ENCODE measurements at regions not wholly inside any gene's neighbourhood (a gene's known extent, or its start where the extent isn't known, plus 50 kb on each side); places are given as distances from the start of the nearest gene placed in this dataset.
A peak's percentile ranks its signal among the peaks of the same experiment; 100 is the strongest.

- H3K27me3 ChIP-seq (ENCODE audit: control insufficient read depth in 1 of 2, insufficient read depth in 2 of 2, low read length in 2 of 2) = no peaks in the 10 kb centered on the region
- ATAC-seq = no peak
- intact Hi-C loops (cut with micrococcal nuclease; ENCODE audit: unreplicated experiment) (no loop called here), in situ Hi-C loops (cut with HindIII; ENCODE audit: extremely low pct_ligation_motif_present, low pct_unique_long_range_greater_than_20kb) (no loop called here)
- TF ChIP-seq, protein P1, sequence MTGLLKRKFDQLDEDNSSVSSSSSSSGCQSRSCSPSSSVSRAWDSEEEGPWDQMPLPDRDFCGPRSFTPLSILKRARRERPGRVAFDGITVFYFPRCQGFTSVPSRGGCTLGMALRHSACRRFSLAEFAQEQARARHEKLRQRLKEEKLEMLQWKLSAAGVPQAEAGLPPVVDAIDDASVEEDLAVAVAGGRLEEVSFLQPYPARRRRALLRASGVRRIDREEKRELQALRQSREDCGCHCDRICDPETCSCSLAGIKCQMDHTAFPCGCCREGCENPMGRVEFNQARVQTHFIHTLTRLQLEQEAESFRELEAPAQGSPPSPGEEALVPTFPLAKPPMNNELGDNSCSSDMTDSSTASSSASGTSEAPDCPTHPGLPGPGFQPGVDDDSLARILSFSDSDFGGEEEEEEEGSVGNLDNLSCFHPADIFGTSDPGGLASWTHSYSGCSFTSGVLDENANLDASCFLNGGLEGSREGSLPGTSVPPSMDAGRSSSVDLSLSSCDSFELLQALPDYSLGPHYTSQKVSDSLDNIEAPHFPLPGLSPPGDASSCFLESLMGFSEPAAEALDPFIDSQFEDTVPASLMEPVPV (CRISPR knock-in tag; IDR thresholded peaks at IDR 0.05) = no peak
- peaks cover 10% of the 10 kb centered on the region; the same call in 1 of the 2 replicates for H3K4me1 ChIP-seq (ENCODE audit: insufficient read depth, low read length)
- FAIRE-seq = no peak
- no peaks in the 10 kb centered on the region for H4K20me1 ChIP-seq (ENCODE audit: insufficient read depth, low read length)
- no peak overlapping the region for H2AFZ ChIP-seq (ENCODE audit: low read length)
- H3K4me2 ChIP-seq (ENCODE audit: low read depth, low read length) = no peak overlapping the region
- no peak overlapping the region for H3K27ac ChIP-seq (ENCODE audit: extremely low read length, insufficient read depth, low read length)
- no TSS peak for BruUV-seq (replicated peaks)
- ChIA-PET CTCF (ENCODE audit: low intra/inter-chr PET ratio, low total read pairs) (no interaction called here), POLR2A (no interaction called here)
- no peaks in the 10 kb centered on the region for H3K79me2 ChIP-seq (ENCODE audit: insufficient read depth, low read length)
- no peaks in the 10 kb centered on the region for H3K36me3 ChIP-seq (replicated peaks in 1 of 2; ENCODE audit: control insufficient read depth in 1 of 2, insufficient read depth in 2 of 2, low read length in 2 of 2)
- H3K9me3 ChIP-seq (ENCODE audit: low read length) = no peaks in the 10 kb centered on the region
- H3K9ac ChIP-seq (ENCODE audit: insufficient read depth, low read depth, low read length) = no peak overlapping the region
- DNase-seq (ENCODE audit: low spot score) = no peak
- no peak overlapping the region for H3K4me3 ChIP-seq (replicated peaks in 1 of 3; ENCODE audit: insufficient read depth in 1 of 3, low read depth in 2 of 3, low read length in 3 of 3)
These were observed 128.9 kb upstream of the TARS1 start for GRCh38 chr5:33311893-33312292.

DNA sequence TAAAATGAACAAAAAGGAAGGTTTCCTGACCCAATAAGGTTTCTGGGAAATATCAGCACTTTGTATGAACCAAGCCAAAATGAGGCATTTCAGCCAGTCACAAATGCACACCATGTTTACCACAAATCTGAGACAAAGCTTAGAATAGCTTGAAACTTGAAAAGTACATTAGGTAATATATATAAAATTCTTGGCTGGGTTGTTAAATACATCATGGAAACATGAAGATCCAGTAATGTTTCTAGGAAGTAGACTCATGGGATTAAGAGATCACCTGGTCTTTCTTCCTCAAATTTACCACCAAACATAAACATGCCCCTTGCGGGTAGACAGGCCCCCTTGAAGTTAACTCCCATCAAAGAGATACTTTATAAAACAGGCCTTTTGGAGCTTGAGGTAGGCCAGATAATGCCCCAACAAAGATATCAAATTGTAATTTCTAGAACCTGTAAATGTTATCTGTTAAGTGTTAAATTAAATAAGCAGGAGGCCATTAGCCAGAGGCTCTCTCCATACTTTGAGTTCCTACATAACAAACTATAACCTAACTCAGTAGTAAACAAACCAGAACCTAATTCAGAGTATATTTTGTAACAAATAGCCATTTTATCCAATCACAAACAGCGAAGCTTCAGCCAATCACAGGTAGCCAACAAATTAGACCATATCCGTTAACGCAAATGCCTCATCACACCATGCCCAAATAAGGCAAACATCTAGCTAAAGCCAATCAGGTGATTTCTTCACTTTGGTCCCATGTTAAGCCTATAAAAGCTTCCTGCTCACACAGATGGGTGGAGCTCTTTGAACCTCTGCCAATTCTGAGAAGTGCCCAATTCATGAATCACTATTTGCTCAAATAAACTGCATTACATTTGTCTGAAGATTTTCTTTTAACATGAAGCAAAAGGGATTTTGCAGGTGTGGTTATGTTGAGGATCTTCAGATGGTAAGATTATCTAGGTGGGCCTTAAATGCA, 127.9 kb upstream of the TARS1 start:
- 71% methylated on average over 4 of the region's 4 CpGs for WGBS (ENCODE audit: low lambda C conversion rate)
- ChIA-PET POLR2A (no interaction called here), CTCF (ENCODE audit: low intra/inter-chr PET ratio, low total read pairs) (no interaction called here)
- Histone ChIP-seq H3K27me3 (ENCODE audit: control insufficient read depth in 1 of 2, insufficient read depth in 2 of 2, low read length in 2 of 2) (no peaks in the 10 kb centered on the region), H3K9me3 (ENCODE audit: low read length) (no peaks in the 10 kb centered on the region), H3K4me3 (replicated peaks in 1 of 3; ENCODE audit: insufficient read depth in 1 of 3, low read depth in 2 of 3, low read length in 3 of 3) (no peak overlapping the region), H3K9ac (ENCODE audit: insufficient read depth, low read depth, low read length) (no peak overlapping the region), H3K27ac (ENCODE audit: extremely low read length, insufficient read depth, low read length) (no peak overlapping the region), H3K79me2 (ENCODE audit: insufficient read depth, low read length) (no peaks in the 10 kb centered on the region), H4K20me1 (ENCODE audit: insufficient read depth, low read length) (no peaks in the 10 kb centered on the region), H3K36me3 (replicated peaks in 1 of 2; ENCODE audit: control insufficient read depth in 1 of 2, insufficient read depth in 2 of 2, low read length in 2 of 2) (no peaks in the 10 kb centered on the region), H3K4me1 (ENCODE audit: insufficient read depth, low read length) (peaks cover 10% of the 10 kb centered on the region; the same call in 1 of the 2 replicates), H2AFZ (ENCODE audit: low read length) (no peak overlapping the region), H3K4me2 (ENCODE audit: low read depth, low read length) (no peak overlapping the region)
- no peak for TF ChIP-seq TMF1 (CRISPR knock-in tag; IDR thresholded peaks at IDR 0.05; ENCODE audit: low read depth)
- no peak for TF ChIP-seq STAG1 (CRISPR knock-in tag; IDR thresholded peaks at IDR 0.05)
- TF ChIP-seq SRF (IDR thresholded peaks at IDR 0.05; ENCODE audit: low read depth, low read length) = peak; percentile 54; the same call in 1 of the 2 replicates
- intact Hi-C loops (cut with micrococcal nuclease; ENCODE audit: unreplicated experiment) (no loop called here), in situ Hi-C loops (cut with HindIII; ENCODE audit: extremely low pct_ligation_motif_present, low pct_unique_long_range_greater_than_20kb) (no loop called here)
- FAIRE-seq (no peak), ATAC-seq (no peak), DNase-seq (ENCODE audit: low spot score) (no peak)
- no TSS peak for BruUV-seq (replicated peaks)
